Adrenal gland (tissue), 5 donors: ENCODE measurements at regions not wholly inside any gene's neighbourhood (a gene's known extent, or its start where the extent isn't known, plus 50 kb on each side); places are given as distances from the start of the nearest gene placed in this dataset.

ENCODE experiments used
- POLR2A ChIP-seq, 2 donors: fragments of 450-650 bp; IDR thresholded peaks; one replicate each; pipeline ENCODE4 v1.6.1; 2017; ENCODE audit warnings: antibody characterized with exemption in 2 of 2, mild to moderate bottlenecking in 2 of 2, moderate library complexity in 1 of 2
- TF ChIP-seq, protein P1 (sequence below), 6 experiments: fragments of 450-650 bp in 4 of 6; fragments of 200-600 bp in 2 of 6; sonication (generic) in 1 of 6; IDR thresholded peaks; 1 replicate in 5 of 6; 2 replicates in 1 of 6; pipeline versions ENCODE4 v1.5.1 to v1.8.0; 2016 to 2021; ENCODE audit warnings: antibody characterized with exemption in 6 of 6, mild to moderate bottlenecking in 2 of 6, moderate library complexity in 1 of 6
- donor health status: DM: no; HTN: no; CAD: no.

DNA sequence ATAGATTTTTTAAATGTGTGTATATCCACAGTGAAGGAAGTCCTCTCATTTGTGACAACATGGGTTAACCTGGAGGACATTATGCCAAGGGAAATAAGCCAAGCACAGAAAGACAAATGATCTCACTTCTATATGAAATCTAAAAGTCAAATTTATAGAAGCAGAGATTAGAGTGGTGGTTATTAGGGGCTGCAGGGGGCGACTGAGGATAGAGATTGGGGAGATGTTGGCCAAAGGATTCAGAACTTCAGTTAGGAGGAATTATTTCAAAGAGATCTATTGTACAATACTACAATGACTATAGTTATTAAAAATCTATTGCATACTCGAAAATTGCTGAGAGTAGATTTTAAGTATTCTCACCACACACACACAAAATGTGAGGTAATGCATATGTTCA, 252.4 kb upstream of the SLC39A10 start:
- TF ChIP-seq, protein P1, sequence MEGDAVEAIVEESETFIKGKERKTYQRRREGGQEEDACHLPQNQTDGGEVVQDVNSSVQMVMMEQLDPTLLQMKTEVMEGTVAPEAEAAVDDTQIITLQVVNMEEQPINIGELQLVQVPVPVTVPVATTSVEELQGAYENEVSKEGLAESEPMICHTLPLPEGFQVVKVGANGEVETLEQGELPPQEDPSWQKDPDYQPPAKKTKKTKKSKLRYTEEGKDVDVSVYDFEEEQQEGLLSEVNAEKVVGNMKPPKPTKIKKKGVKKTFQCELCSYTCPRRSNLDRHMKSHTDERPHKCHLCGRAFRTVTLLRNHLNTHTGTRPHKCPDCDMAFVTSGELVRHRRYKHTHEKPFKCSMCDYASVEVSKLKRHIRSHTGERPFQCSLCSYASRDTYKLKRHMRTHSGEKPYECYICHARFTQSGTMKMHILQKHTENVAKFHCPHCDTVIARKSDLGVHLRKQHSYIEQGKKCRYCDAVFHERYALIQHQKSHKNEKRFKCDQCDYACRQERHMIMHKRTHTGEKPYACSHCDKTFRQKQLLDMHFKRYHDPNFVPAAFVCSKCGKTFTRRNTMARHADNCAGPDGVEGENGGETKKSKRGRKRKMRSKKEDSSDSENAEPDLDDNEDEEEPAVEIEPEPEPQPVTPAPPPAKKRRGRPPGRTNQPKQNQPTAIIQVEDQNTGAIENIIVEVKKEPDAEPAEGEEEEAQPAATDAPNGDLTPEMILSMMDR (IDR thresholded peaks at IDR 0.05): no peak
- no peak for TF ChIP-seq POLR2A (IDR thresholded peaks at IDR 0.05)
